Ovary (tissue), 3 donors: ENCODE measurements at regions not wholly inside any gene's neighbourhood (a gene's known extent, or its start where the extent isn't known, plus 50 kb on each side); places are given as distances from the start of the nearest gene placed in this dataset.

ENCODE experiments used
- POLR2A ChIP-seq: fragments of 450-650 bp; IDR thresholded peaks from one replicate; pipeline ENCODE4 v1.6.1; 2017; ENCODE audit warnings: antibody characterized with exemption, mild to moderate bottlenecking, moderate library complexity
- TF ChIP-seq, protein P1 (sequence below), 3 donors: fragments of 450-650 bp in 2 of 3; fragments of 200-600 bp in 1 of 3; IDR thresholded peaks; one replicate each; pipeline versions ENCODE4 v1.5.1 to v1.8.0; 2016 to 2022; ENCODE audit warnings: antibody characterized with exemption in 3 of 3, mild to moderate bottlenecking in 1 of 3
- donor health status: DM: no; HTN: no; CAD: no.

DNA sequence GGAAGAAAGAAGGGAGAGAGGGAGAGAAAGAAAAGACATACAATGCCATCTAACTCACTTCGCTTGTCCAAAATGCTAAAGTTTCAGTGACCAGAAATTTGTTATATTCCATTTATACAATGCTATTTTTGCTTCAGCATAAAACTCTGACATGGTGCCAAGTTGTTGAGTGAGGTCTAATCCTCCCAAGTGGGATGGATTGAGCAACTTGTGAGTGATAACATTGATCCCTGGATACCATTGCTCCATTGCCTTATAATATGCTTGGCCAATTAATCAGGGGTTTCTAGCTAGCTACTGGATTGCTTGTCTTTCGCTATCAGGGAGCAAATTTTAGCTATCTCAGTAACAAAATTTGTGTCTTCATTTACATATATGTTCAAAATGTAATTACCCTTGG lies 615.6 kb upstream of the DPPA4 start:
- TF ChIP-seq, protein P1, sequence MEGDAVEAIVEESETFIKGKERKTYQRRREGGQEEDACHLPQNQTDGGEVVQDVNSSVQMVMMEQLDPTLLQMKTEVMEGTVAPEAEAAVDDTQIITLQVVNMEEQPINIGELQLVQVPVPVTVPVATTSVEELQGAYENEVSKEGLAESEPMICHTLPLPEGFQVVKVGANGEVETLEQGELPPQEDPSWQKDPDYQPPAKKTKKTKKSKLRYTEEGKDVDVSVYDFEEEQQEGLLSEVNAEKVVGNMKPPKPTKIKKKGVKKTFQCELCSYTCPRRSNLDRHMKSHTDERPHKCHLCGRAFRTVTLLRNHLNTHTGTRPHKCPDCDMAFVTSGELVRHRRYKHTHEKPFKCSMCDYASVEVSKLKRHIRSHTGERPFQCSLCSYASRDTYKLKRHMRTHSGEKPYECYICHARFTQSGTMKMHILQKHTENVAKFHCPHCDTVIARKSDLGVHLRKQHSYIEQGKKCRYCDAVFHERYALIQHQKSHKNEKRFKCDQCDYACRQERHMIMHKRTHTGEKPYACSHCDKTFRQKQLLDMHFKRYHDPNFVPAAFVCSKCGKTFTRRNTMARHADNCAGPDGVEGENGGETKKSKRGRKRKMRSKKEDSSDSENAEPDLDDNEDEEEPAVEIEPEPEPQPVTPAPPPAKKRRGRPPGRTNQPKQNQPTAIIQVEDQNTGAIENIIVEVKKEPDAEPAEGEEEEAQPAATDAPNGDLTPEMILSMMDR (IDR thresholded peaks at IDR 0.05) = no peak
- TF ChIP-seq POLR2A = no peak
